SJSA1 (cell line): ENCODE measurements at regions not wholly inside any gene's neighbourhood (a gene's known extent, or its start where the extent isn't known, plus 50 kb on each side); places are given as distances from the start of the nearest gene placed in this dataset.

Experiments used
- DNase-seq, 2 experiments: peaks; one replicate each; pipeline ENCODE4 v3.0.0-alpha.2; 2015 to 2020; ENCODE audit warnings: low spot score in 2 of 2, low read depth in 1 of 2
- H3K27ac ChIP-seq: fragments of 250-450 bp; sonication (Bioruptor Pico); 2 replicates; pipeline ENCODE4 v1.5.1; 2020; ENCODE audit warnings: mild to moderate bottlenecking, moderate library complexity
- H3K27me3 ChIP-seq: fragments of 250-450 bp; sonication (Bioruptor Pico); replicated peaks from 2 replicates; pipeline ENCODE4 v1.5.1; 2020; ENCODE audit warnings: mild to moderate bottlenecking, moderate library complexity
- H3K36me3 ChIP-seq: fragments of 250-450 bp; sonication (Bioruptor Pico); 2 replicates; pipeline ENCODE4 v1.5.1; 2020; ENCODE audit warnings: mild to moderate bottlenecking
- H3K4me1 ChIP-seq: fragments of 250-450 bp; sonication (Bioruptor Pico); replicated peaks from 2 replicates; pipeline ENCODE4 v1.6.1; 2021; ENCODE audit warnings: mild to moderate bottlenecking
- H3K4me3 ChIP-seq: fragments of 250-450 bp; sonication (Bioruptor Pico); 2 replicates; pipeline ENCODE4 v1.5.1; 2020; ENCODE audit warnings: mild to moderate bottlenecking
- H3K9me3 ChIP-seq: fragments of 250-450 bp; sonication (Bioruptor Pico); replicated peaks from 2 replicates; pipeline ENCODE4 v1.5.1; 2020; ENCODE audit warnings: mild to moderate bottlenecking

- Histone ChIP-seq H3K4me3 (no peak overlapping the region), H3K36me3 (no peaks in the 10 kb centered on the region), H3K27ac (no peak overlapping the region), H3K4me1 (no peaks in the 10 kb centered on the region), H3K27me3 (no peaks in the 10 kb centered on the region), H3K9me3 (no peaks in the 10 kb centered on the region)
- DNase-seq = no peak
These were observed 199.5 kb downstream of the SUCLA2 start for GRCh38 chr13:47801555-47801954.

- H3K36me3 ChIP-seq = no peaks in the 10 kb centered on the region
- H3K9me3 ChIP-seq = no peaks in the 10 kb centered on the region
- H3K4me3 ChIP-seq = no peak overlapping the region
- no peaks in the 10 kb centered on the region for H3K27me3 ChIP-seq
- DNase-seq = no peak
- H3K4me1 ChIP-seq = no peaks in the 10 kb centered on the region
- no peak overlapping the region for H3K27ac ChIP-seq
These were observed 200.5 kb downstream of the SUCLA2 start for GRCh38 chr13:47800593-47800992.

- H3K9me3 ChIP-seq = no peaks in the 10 kb centered on the region
- no peak overlapping the region for H3K4me3 ChIP-seq
- no peak overlapping the region for H3K27ac ChIP-seq
- H3K36me3 ChIP-seq = no peaks in the 10 kb centered on the region
- DNase-seq = no peak
- no peaks in the 10 kb centered on the region for H3K4me1 ChIP-seq
- no peaks in the 10 kb centered on the region for H3K27me3 ChIP-seq
These were observed 202.2 kb downstream of the SUCLA2 start for GRCh38 chr13:47798906-47799305.

GRCh38 chr13:47798194-47798593, 202.9 kb downstream of the SUCLA2 start:
- no peaks in the 10 kb centered on the region for H3K36me3 ChIP-seq
- DNase-seq = no peak

GRCh38 chr13:47796816-47797215, 204.3 kb downstream of the SUCLA2 start:
- Histone ChIP-seq H3K4me3 (no peak overlapping the region), H3K36me3 (no peaks in the 10 kb centered on the region), H3K27ac (no peak overlapping the region), H3K4me1 (no peaks in the 10 kb centered on the region), H3K9me3 (no peaks in the 10 kb centered on the region), H3K27me3 (no peaks in the 10 kb centered on the region)
- no peak for DNase-seq

More at GRCh38 chr13:47798194-47798593, 202.9 kb downstream of the SUCLA2 start:
- Histone ChIP-seq H3K9me3 (no peaks in the 10 kb centered on the region), H3K27me3 (no peaks in the 10 kb centered on the region), H3K4me3 (no peak overlapping the region), H3K27ac (no peak overlapping the region), H3K4me1 (no peaks in the 10 kb centered on the region)

- DNase-seq = no peak
- H3K27ac ChIP-seq = no peak overlapping the region
- H3K27me3 ChIP-seq = no peaks in the 10 kb centered on the region
- H3K4me3 ChIP-seq = no peak overlapping the region
- H3K9me3 ChIP-seq = no peaks in the 10 kb centered on the region
- H3K36me3 ChIP-seq = no peaks in the 10 kb centered on the region
- no peaks in the 10 kb centered on the region for H3K4me1 ChIP-seq
These were observed 206.1 kb downstream of the SUCLA2 start for GRCh38 chr13:47794963-47795362.

- Histone ChIP-seq H3K9me3 (no peaks in the 10 kb centered on the region), H3K27ac (no peak overlapping the region), H3K36me3 (no peaks in the 10 kb centered on the region), H3K4me3 (no peak overlapping the region), H3K4me1 (no peaks in the 10 kb centered on the region), H3K27me3 (no peaks in the 10 kb centered on the region)
- no peak for DNase-seq
These were observed 210.3 kb downstream of the SUCLA2 start for GRCh38 chr13:47790755-47791154.

- no peak for DNase-seq
These were observed 212.2 kb downstream of the SUCLA2 start for GRCh38 chr13:47788844-47789243.

GRCh38 chr13:47774671-47774994, 226.4 kb downstream of the SUCLA2 start:
- no peaks in the 10 kb centered on the region for H3K36me3 ChIP-seq
- no peak overlapping the region for H3K27ac ChIP-seq
- H3K27me3 ChIP-seq = no peaks in the 10 kb centered on the region
- peaks cover 5% of the 10 kb centered on the region; the same call in 1 of the 2 replicates for H3K4me1 ChIP-seq
- no peak for DNase-seq
- H3K4me3 ChIP-seq = no peak overlapping the region
- H3K9me3 ChIP-seq = no peaks in the 10 kb centered on the region

More at GRCh38 chr13:47788844-47789243, 212.2 kb downstream of the SUCLA2 start:
- no peak overlapping the region for H3K4me3 ChIP-seq
- no peaks in the 10 kb centered on the region for H3K27me3 ChIP-seq
- no peaks in the 10 kb centered on the region for H3K9me3 ChIP-seq
- H3K4me1 ChIP-seq = no peaks in the 10 kb centered on the region
- H3K36me3 ChIP-seq = no peaks in the 10 kb centered on the region
- H3K27ac ChIP-seq = no peak overlapping the region

- no peaks in the 10 kb centered on the region for H3K4me1 ChIP-seq
- no peak overlapping the region for H3K4me3 ChIP-seq
- no peaks in the 10 kb centered on the region for H3K36me3 ChIP-seq
- H3K27ac ChIP-seq = no peak overlapping the region
- no peaks in the 10 kb centered on the region for H3K27me3 ChIP-seq
- DNase-seq = no peak
- no peaks in the 10 kb centered on the region for H3K9me3 ChIP-seq
These were observed 236.3 kb downstream of the SUCLA2 start for GRCh38 chr13:47764817-47765216.

GRCh38 chr13:47757466-47758080, 243.5 kb downstream of the SUCLA2 start:
- Histone ChIP-seq H3K4me3 (no peak overlapping the region), H3K4me1 (no peaks in the 10 kb centered on the region), H3K9me3 (no peaks in the 10 kb centered on the region), H3K27ac (no peak overlapping the region), H3K36me3 (no peaks in the 10 kb centered on the region), H3K27me3 (no peaks in the 10 kb centered on the region)
- no peak for DNase-seq

GRCh38 chr13:47747901-47748300, 253.2 kb downstream of the SUCLA2 start:
- no peak overlapping the region for H3K4me3 ChIP-seq
- no peak overlapping the region for H3K27ac ChIP-seq
- no peaks in the 10 kb centered on the region for H3K9me3 ChIP-seq
- no peak for DNase-seq
- H3K36me3 ChIP-seq = no peaks in the 10 kb centered on the region
- no peaks in the 10 kb centered on the region for H3K4me1 ChIP-seq
- H3K27me3 ChIP-seq = no peaks in the 10 kb centered on the region

- H3K27me3 ChIP-seq = no peaks in the 10 kb centered on the region
- H3K27ac ChIP-seq = no peak overlapping the region
- DNase-seq = no peak
- no peaks in the 10 kb centered on the region for H3K36me3 ChIP-seq
- no peak overlapping the region for H3K4me3 ChIP-seq
- no peaks in the 10 kb centered on the region for H3K9me3 ChIP-seq
- H3K4me1 ChIP-seq = no peaks in the 10 kb centered on the region
These were observed 274.7 kb downstream of the SUCLA2 start for GRCh38 chr13:47726394-47726793.

GRCh38 chr13:47723898-47724297, 277.2 kb downstream of the SUCLA2 start:
- DNase-seq = no peak
- Histone ChIP-seq H3K4me1 (no peaks in the 10 kb centered on the region), H3K36me3 (no peaks in the 10 kb centered on the region), H3K27me3 (no peaks in the 10 kb centered on the region), H3K27ac (no peak overlapping the region), H3K9me3 (no peaks in the 10 kb centered on the region), H3K4me3 (no peak overlapping the region)

- Histone ChIP-seq H3K36me3 (no peaks in the 10 kb centered on the region), H3K4me1 (no peaks in the 10 kb centered on the region), H3K27me3 (no peaks in the 10 kb centered on the region), H3K4me3 (no peak overlapping the region), H3K27ac (no peak overlapping the region), H3K9me3 (no peaks in the 10 kb centered on the region)
- DNase-seq = no peak
These were observed 281.9 kb downstream of the SUCLA2 start for GRCh38 chr13:47719164-47719563.
